IMR-90 (cell line): ENCODE measurements at regions not wholly inside any gene's neighbourhood (a gene's known extent, or its start where the extent isn't known, plus 50 kb on each side); places are given as distances from the start of the nearest gene placed in this dataset.
A peak's percentile ranks its signal among the peaks of the same experiment; 100 is the strongest.
"Not testable (repeated sequence)": the region's sequence is repeated elsewhere in the genome, so short reads cannot be mapped to it uniquely, and the experiment has no call there.

Experiments used
- ATAC-seq: fragments of 200-7000 bp; cut with Tn5 transposase; 2 replicates; pipeline ENCODE4 v1.9.1; 2020; ENCODE audit warnings: low read depth, mild to moderate bottlenecking, moderate library complexity
- BruUV-seq: library from RNA; stranded (reverse); fragments of 400-500 nt; replicated peaks from 2 replicates; lab custom pipeline; 2021; lab: Mats Ljungman, UMichigan
- CTCF ChIA-PET: fragments of 300-600 bp; formaldehyde crosslinking; extraction: SDS; loops from one replicate; lab custom pipeline; 2021; ENCODE audit warnings: antibody characterized with exemption; lab: Yijun Ruan, JAX
- POLR2A ChIA-PET: fragments of 300-600 bp; sonication (Branson Sonifier 250); formaldehyde crosslinking; loops from one replicate; lab custom pipeline; 2022; ENCODE audit warnings: antibody characterized with exemption; ENCODE audit not compliant: unreplicated experiment; lab: Charles Lee
- DNase-seq: peaks from one replicate; pipeline ENCODE4 v3.0.0; 2013
- H2AFZ ChIP-seq: replicated peaks from 2 replicates; pipeline ENCODE3; 2013; ENCODE audit warnings: low read length, mild to moderate bottlenecking; ENCODE audit not compliant: poor library complexity
- H2AK5ac ChIP-seq: 2 replicates; pipeline ENCODE4 v1.6.1; 2013; ENCODE audit warnings: low read depth, low read length, inconsistent platforms
- H2AK9ac ChIP-seq: replicated peaks from 2 replicates; pipeline ENCODE3; 2013; ENCODE audit warnings: mild to moderate bottlenecking, low read depth, low read length, moderate library complexity; ENCODE audit not compliant: poor library complexity
- H2BK120ac ChIP-seq: 2 replicates; pipeline ENCODE4 v1.6.1; 2013; ENCODE audit warnings: low read depth, low read length, inconsistent platforms
- H2BK15ac ChIP-seq: 3 replicates; pipeline ENCODE4 v1.6.1; 2013; ENCODE audit warnings: low read depth, low read length, inconsistent platforms
- H2BK20ac ChIP-seq: 2 replicates; pipeline ENCODE4 v1.6.1; 2013; ENCODE audit warnings: low read depth, mild to moderate bottlenecking, inconsistent platforms, low read length, moderate library complexity
- H2BK5ac ChIP-seq: 2 replicates; pipeline ENCODE4 v1.6.1; 2013; ENCODE audit warnings: mild to moderate bottlenecking, low read depth, low read length, inconsistent platforms; ENCODE audit not compliant: poor library complexity, severe bottlenecking
- H3K14ac ChIP-seq: replicated peaks from 2 replicates; pipeline ENCODE4 v1.6.1; 2013; ENCODE audit warnings: low read depth, low read length, inconsistent platforms
- H3K18ac ChIP-seq: 2 replicates; pipeline ENCODE4 v1.6.1; 2013; ENCODE audit warnings: low read depth, low read length, control low read depth
- H3K23ac ChIP-seq: 2 replicates; pipeline ENCODE4 v1.6.1; 2013; ENCODE audit warnings: low read depth, low read length, inconsistent platforms
- H3K27ac ChIP-seq: 2 replicates; pipeline ENCODE4 v1.5.1; 2013; ENCODE audit warnings: mild to moderate bottlenecking, control low read depth, low read length; ENCODE audit not compliant: insufficient read depth
- H3K27me3 ChIP-seq: 2 replicates; pipeline ENCODE4 v1.6.1; 2013; ENCODE audit warnings: low read length; ENCODE audit not compliant: control insufficient read depth, insufficient read depth
- H3K36me3 ChIP-seq: 2 replicates; pipeline ENCODE4 v1.6.1; 2013; ENCODE audit warnings: low read length, mixed read lengths; ENCODE audit not compliant: control insufficient read depth, insufficient read depth
- H3K4ac ChIP-seq: 2 replicates; pipeline ENCODE4 v1.6.1; 2013; ENCODE audit warnings: low read depth, low read length, inconsistent platforms
- H3K4me1 ChIP-seq: 2 replicates; pipeline ENCODE4 v1.6.1; 2013; ENCODE audit warnings: low read length, mixed read lengths; ENCODE audit not compliant: control insufficient read depth, insufficient read depth
- H3K4me2 ChIP-seq: 2 replicates; pipeline ENCODE4 v1.6.1; 2013; ENCODE audit warnings: low read depth, mild to moderate bottlenecking, control low read depth, low read length, moderate library complexity
- H3K4me3 ChIP-seq: 2 replicates; pipeline ENCODE4 v1.5.1; 2013; ENCODE audit warnings: low read depth, mild to moderate bottlenecking, control low read depth, low read length, moderate library complexity; ENCODE audit not compliant: insufficient read depth
- H3K56ac ChIP-seq: 2 replicates; pipeline ENCODE4 v1.6.1; 2013; ENCODE audit warnings: low read length, inconsistent platforms; ENCODE audit not compliant: insufficient read depth; ENCODE audit errors: extremely low read depth
- H3K79me1 ChIP-seq, 2 experiments: 2 replicates each; pipeline ENCODE4 v1.6.1; 2013; ENCODE audit warnings: low read length in 2 of 2, inconsistent platforms in 1 of 2, low read depth in 1 of 2
- H3K9ac ChIP-seq: 2 replicates; pipeline ENCODE4 v1.6.1; 2013; ENCODE audit warnings: low read depth, low read length, control low read depth
- H3K9me1 ChIP-seq: 2 replicates; pipeline ENCODE4 v1.6.1; 2013; ENCODE audit warnings: low read length, inconsistent platforms; ENCODE audit not compliant: insufficient read depth
- H3K9me3 ChIP-seq: 2 replicates; pipeline ENCODE4 v1.6.1; 2013; ENCODE audit warnings: low read length; ENCODE audit not compliant: control insufficient read depth, insufficient read depth
- H4K20me1 ChIP-seq: 2 replicates; pipeline ENCODE4 v1.6.1; 2013; ENCODE audit warnings: low read length, inconsistent platforms; ENCODE audit not compliant: insufficient read depth
- H4K5ac ChIP-seq: 2 replicates; pipeline ENCODE4 v1.6.1; 2013; ENCODE audit warnings: mild to moderate bottlenecking, low read depth, low read length, control low read depth
- H4K8ac ChIP-seq, 2 experiments: 2 replicates each; pipeline ENCODE4 v1.6.1; 2013; ENCODE audit warnings: low read depth in 2 of 2, low read length in 2 of 2, control low read depth in 1 of 2, inconsistent platforms in 1 of 2
- H4K91ac ChIP-seq: 2 replicates; pipeline ENCODE4 v1.6.1; 2013; ENCODE audit warnings: low read depth, low read length, inconsistent platforms; ENCODE audit not compliant: insufficient read depth
- dilution Hi-C: fragments of 300-500 bp; cut with HindIII; formaldehyde crosslinking; loops from one replicate; pipeline ENCODE4 v1.14.3; 2018; ENCODE audit warnings: low sequenced_read_pairs; ENCODE audit not compliant: unreplicated experiment
- in situ Hi-C: fragments of 300-500 bp; cut with MboI; formaldehyde crosslinking; loops from 3 replicates; pipeline ENCODE4 v1.14.3; 2019; ENCODE audit warnings: low sequenced_read_pairs, inconsistent platforms, mixed read lengths
- intact Hi-C: fragments of 100-400 bp; cut with micrococcal nuclease; formaldehyde crosslinking; loops from 2 replicates; pipeline ENCODE4 v1.10.0; 2022

GRCh38 chr5:34329611-34330108 is 286.6 kb upstream of the C1QTNF3 start:
- DNase-seq, result peak; percentile 12
- H3K36me3 ChIP-seq, H3K27me3 ChIP-seq, H3K9me1 ChIP-seq, H2BK15ac ChIP-seq, dilution Hi-C loops, H3K4me1 ChIP-seq, H3K56ac ChIP-seq, H3K18ac ChIP-seq, H3K4me2 ChIP-seq, H4K5ac ChIP-seq, H4K20me1 ChIP-seq, H2AFZ ChIP-seq, intact Hi-C loops, H4K91ac ChIP-seq, in situ Hi-C loops, CTCF ChIA-PET, H3K14ac ChIP-seq, H4K8ac ChIP-seq, H3K23ac ChIP-seq, H2BK5ac ChIP-seq, H3K4me3 ChIP-seq, H3K4ac ChIP-seq, H3K9me3 ChIP-seq, H3K9ac ChIP-seq, H3K79me1 ChIP-seq, H2AK5ac ChIP-seq, H2AK9ac ChIP-seq, H3K27ac ChIP-seq, POLR2A ChIA-PET, H2BK20ac ChIP-seq, H2BK120ac ChIP-seq, BruUV-seq: not testable (repeated sequence)
- ATAC-seq, result peak; percentile 91

GRCh38 chr5:34331928-34332454 is 289.0 kb upstream of the C1QTNF3 start:
- H3K9me3 ChIP-seq, H3K14ac ChIP-seq, H3K27ac ChIP-seq, CTCF ChIA-PET, BruUV-seq, ATAC-seq, H2BK15ac ChIP-seq, in situ Hi-C loops, H3K4me3 ChIP-seq, H2AFZ ChIP-seq, H4K20me1 ChIP-seq, POLR2A ChIA-PET, H2AK9ac ChIP-seq, H4K91ac ChIP-seq, H3K23ac ChIP-seq, H2BK20ac ChIP-seq, H3K9me1 ChIP-seq, H3K18ac ChIP-seq, H3K36me3 ChIP-seq, H3K79me1 ChIP-seq, H4K5ac ChIP-seq, H3K56ac ChIP-seq, DNase-seq, H2BK5ac ChIP-seq, H4K8ac ChIP-seq, intact Hi-C loops, H3K4me2 ChIP-seq, H3K4ac ChIP-seq, H3K4me1 ChIP-seq, H2BK120ac ChIP-seq, H2AK5ac ChIP-seq, H3K27me3 ChIP-seq, dilution Hi-C loops, H3K9ac ChIP-seq: not testable (repeated sequence)
